ENCODE measurements at regions not wholly inside any gene's neighbourhood (a gene's known extent, or its start where the extent isn't known, plus 50 kb on each side); places are given as distances from the start of the nearest gene placed in this dataset.

DNA sequence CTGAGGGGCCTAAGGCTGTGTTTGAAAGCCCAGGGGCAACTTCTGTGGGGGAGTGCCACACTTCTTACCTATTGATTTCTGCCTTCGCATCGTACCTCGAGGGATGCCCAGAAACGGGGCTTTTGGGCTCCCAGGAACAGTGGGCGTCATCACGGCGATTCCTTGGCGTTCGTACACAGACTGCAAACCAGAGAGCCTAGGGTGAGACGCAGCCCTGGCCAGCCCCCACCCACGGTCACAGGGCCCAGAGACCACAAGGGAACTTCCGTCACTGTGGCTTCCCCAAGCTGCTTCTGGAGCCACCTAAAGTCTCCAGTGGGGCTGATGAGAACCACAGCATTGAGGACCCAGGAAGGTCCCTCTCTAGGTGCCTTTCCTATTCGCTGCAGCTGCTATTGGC lies 91.9 kb downstream of the CTTN start:
- H3K9me3 ChIP-seq (ENCODE audit: low read length): peaks cover 10% of the 10 kb centered on the region; the same call in 1 of the 2 replicates
- no peak for DNase-seq (ENCODE audit: low spot score)
- no peak for TF ChIP-seq ZFP37 (CRISPR knock-in tag; IDR thresholded peaks at IDR 0.05; ENCODE audit: borderline replicate concordance)
- no peak for TF ChIP-seq ZNF644 (CRISPR knock-in tag; IDR thresholded peaks at IDR 0.05; ENCODE audit: low read depth)
- TF ChIP-seq SALL2 (CRISPR knock-in tag; IDR thresholded peaks at IDR 0.05): no peak
- no peak for TF ChIP-seq RARA (CRISPR knock-in tag; IDR thresholded peaks at IDR 0.05)
- TF ChIP-seq GABPB1 (CRISPR knock-in tag; IDR thresholded peaks at IDR 0.05): no peak
- TF ChIP-seq CREB1 (IDR thresholded peaks at IDR 0.05): no peak
- TF ChIP-seq CREB1 (CRISPR knock-in tag; IDR thresholded peaks at IDR 0.05): no peak
- TF ChIP-seq ARNT2 (CRISPR knock-in tag; IDR thresholded peaks at IDR 0.05; ENCODE audit: low read depth): no peak
- TF ChIP-seq, protein P1, sequence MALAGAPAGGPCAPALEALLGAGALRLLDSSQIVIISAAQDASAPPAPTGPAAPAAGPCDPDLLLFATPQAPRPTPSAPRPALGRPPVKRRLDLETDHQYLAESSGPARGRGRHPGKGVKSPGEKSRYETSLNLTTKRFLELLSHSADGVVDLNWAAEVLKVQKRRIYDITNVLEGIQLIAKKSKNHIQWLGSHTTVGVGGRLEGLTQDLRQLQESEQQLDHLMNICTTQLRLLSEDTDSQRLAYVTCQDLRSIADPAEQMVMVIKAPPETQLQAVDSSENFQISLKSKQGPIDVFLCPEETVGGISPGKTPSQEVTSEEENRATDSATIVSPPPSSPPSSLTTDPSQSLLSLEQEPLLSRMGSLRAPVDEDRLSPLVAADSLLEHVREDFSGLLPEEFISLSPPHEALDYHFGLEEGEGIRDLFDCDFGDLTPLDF (CRISPR knock-in tag; IDR thresholded peaks at IDR 0.05): no peak
- TF ChIP-seq NCOA5 (CRISPR knock-in tag; IDR thresholded peaks at IDR 0.05): no peak
- no peak for TF ChIP-seq NAIF1 (CRISPR knock-in tag; IDR thresholded peaks at IDR 0.05; ENCODE audit: borderline replicate concordance)
- no peak for TF ChIP-seq ETV6 (CRISPR knock-in tag; conservative IDR thresholded peaks at IDR 0.05)
- TF ChIP-seq, protein P2, sequence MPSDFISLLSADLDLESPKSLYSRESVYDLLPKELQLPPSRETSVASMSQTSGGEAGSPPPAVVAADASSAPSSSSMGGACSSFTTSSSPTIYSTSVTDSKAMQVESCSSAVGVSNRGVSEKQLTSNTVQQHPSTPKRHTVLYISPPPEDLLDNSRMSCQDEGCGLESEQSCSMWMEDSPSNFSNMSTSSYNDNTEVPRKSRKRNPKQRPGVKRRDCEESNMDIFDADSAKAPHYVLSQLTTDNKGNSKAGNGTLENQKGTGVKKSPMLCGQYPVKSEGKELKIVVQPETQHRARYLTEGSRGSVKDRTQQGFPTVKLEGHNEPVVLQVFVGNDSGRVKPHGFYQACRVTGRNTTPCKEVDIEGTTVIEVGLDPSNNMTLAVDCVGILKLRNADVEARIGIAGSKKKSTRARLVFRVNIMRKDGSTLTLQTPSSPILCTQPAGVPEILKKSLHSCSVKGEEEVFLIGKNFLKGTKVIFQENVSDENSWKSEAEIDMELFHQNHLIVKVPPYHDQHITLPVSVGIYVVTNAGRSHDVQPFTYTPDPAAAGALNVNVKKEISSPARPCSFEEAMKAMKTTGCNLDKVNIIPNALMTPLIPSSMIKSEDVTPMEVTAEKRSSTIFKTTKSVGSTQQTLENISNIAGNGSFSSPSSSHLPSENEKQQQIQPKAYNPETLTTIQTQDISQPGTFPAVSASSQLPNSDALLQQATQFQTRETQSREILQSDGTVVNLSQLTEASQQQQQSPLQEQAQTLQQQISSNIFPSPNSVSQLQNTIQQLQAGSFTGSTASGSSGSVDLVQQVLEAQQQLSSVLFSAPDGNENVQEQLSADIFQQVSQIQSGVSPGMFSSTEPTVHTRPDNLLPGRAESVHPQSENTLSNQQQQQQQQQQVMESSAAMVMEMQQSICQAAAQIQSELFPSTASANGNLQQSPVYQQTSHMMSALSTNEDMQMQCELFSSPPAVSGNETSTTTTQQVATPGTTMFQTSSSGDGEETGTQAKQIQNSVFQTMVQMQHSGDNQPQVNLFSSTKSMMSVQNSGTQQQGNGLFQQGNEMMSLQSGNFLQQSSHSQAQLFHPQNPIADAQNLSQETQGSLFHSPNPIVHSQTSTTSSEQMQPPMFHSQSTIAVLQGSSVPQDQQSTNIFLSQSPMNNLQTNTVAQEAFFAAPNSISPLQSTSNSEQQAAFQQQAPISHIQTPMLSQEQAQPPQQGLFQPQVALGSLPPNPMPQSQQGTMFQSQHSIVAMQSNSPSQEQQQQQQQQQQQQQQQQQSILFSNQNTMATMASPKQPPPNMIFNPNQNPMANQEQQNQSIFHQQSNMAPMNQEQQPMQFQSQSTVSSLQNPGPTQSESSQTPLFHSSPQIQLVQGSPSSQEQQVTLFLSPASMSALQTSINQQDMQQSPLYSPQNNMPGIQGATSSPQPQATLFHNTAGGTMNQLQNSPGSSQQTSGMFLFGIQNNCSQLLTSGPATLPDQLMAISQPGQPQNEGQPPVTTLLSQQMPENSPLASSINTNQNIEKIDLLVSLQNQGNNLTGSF (CRISPR knock-in tag; IDR thresholded peaks at IDR 0.05): no peak
- no peak for TF ChIP-seq NFRKB (IDR thresholded peaks at IDR 0.05)
- no peak overlapping the region for H2AFZ ChIP-seq (ENCODE audit: low read length)
- CTCF ChIA-PET (ENCODE audit: low intra/inter-chr PET ratio, low total read pairs): no interaction called here
- no peak overlapping the region for H3K4me2 ChIP-seq (ENCODE audit: low read depth, low read length)
- peaks cover 19 to 27% of the 10 kb centered on the region in 2 experiments; a peak in 4 of 5 replicates for H3K36me3 ChIP-seq (replicated peaks in 1 of 2; ENCODE audit: control insufficient read depth in 1 of 2, insufficient read depth in 2 of 2, low read length in 2 of 2)
- H3K4me1 ChIP-seq (ENCODE audit: insufficient read depth, low read length): no peaks in the 10 kb centered on the region
- FAIRE-seq: no peak
- no TSS peak for BruUV-seq (replicated peaks)
- in situ Hi-C loops (cut with HindIII; ENCODE audit: extremely low pct_ligation_motif_present, low pct_unique_long_range_greater_than_20kb): no loop called here
- no peaks in the 10 kb centered on the region for H3K27me3 ChIP-seq (ENCODE audit: control insufficient read depth in 1 of 2, insufficient read depth in 2 of 2, low read length in 2 of 2)
- 100% methylated on average over 12 of the region's 13 CpGs for WGBS (ENCODE audit: low lambda C conversion rate)
- POLR2A ChIA-PET: no interaction called here
- intact Hi-C loops (cut with micrococcal nuclease; ENCODE audit: unreplicated experiment): no loop called here
- ATAC-seq: no peak
- no peak overlapping the region for H3K27ac ChIP-seq (ENCODE audit: extremely low read length, insufficient read depth, low read length)
- no peak overlapping the region for H3K4me3 ChIP-seq (replicated peaks in 1 of 3; ENCODE audit: insufficient read depth in 1 of 3, low read depth in 2 of 3, low read length in 3 of 3)
- H3K9ac ChIP-seq (ENCODE audit: insufficient read depth, low read depth, low read length): no peak overlapping the region
- H4K20me1 ChIP-seq (ENCODE audit: insufficient read depth, low read length): no peaks in the 10 kb centered on the region
- H3K79me2 ChIP-seq (ENCODE audit: insufficient read depth, low read length): no peaks in the 10 kb centered on the region
